ENCODE measurements at regions not wholly inside any gene's neighbourhood (a gene's known extent, or its start where the extent isn't known, plus 50 kb on each side); places are given as distances from the start of the nearest gene placed in this dataset.

DNA sequence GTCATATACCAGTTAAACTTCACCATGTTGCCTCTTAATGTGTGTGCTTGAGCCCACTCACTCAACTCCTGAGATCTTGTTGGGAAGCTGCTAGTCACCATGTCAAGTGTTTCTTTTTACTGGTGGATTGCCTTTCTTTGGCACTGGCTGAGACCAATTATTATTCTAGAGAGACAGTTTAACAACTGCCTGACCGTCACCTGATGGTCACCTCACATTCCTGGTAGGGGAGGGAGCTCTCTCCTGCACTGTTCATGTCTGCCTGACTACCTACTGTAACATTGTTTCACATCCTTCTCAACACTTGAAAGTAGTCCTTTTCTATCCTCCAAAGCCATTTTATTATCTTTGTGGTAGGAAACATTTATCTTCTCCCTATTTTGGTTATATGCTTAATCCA lies 172.3 kb downstream of the RWDD3 start:
- Histone ChIP-seq H3K27ac (no peak overlapping the region), H3K4me1 (no peaks in the 10 kb centered on the region), H3K36me3 (no peaks in the 10 kb centered on the region), H3K27me3 (peaks cover 0 to 8% (median 0%) of the 10 kb centered on the region in 4 donors), H3K9me3 (peaks cover 0 to 8% (median 0%) of the 10 kb centered on the region in 3 donors), H3K4me3 (no peak overlapping the region)
- no peak for DNase-seq
- intact Hi-C loops (cut with DNase I) = no loop called here
- whole genome bisulfite sequencing, 2 donors = 43 to 82% methylated on average over 1 of the region's 1 CpG
- TF ChIP-seq POLR2A (IDR thresholded peaks at IDR 0.05) = no peak
- TF ChIP-seq CTCF (IDR thresholded peaks at IDR 0.05) = no peak

DNA sequence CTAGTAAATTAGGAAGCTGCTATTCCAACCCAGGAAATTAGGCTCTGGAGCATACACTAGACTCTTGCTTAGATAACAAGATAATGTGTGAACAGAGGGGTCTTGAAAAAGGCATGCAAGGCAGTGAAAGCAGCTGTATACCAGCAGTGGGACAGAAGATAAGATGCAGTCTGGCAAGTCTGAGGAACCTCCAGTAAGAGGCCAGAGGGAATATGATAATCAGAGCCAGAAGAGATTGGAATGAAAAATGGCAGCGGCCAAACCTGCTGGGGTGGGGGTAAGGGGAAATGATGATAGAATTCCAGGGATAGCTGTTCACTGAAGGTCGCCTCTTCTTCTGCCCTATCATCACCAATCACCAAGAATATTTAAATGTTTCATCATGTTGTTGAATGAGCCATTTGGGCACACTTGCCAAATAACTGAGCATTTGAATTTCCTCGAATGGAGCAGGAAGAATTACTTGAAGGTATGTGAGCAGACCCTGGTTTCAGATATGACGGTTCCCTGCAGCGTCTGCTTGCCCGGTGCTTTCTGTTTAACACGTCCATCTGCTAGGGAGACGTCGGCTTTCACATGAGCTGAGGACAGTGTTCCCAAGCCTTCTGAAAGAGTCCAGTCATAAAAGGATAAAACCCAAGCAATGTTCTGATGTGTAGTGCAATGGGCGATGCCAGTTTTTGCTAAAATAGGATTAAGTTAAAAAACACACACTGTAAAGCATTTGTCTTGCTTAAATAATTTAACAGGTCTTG lies 173.3 kb downstream of the RWDD3 start:
- Histone ChIP-seq H3K27me3 (peaks cover 0 to 8% (median 0%) of the 10 kb centered on the region in 4 donors), H3K36me3 (no peaks in the 10 kb centered on the region), H3K27ac (no peak overlapping the region), H3K4me3 (no peak overlapping the region), H3K4me1 (no peaks in the 10 kb centered on the region), H3K9me3 (peaks cover 0 to 8% (median 0%) of the 10 kb centered on the region in 3 donors)
- 45 to 60% methylated on average over 9 to 10 of the region's 10 CpGs for WGBS, 2 donors
- intact Hi-C loops (cut with DNase I) = no loop called here
- TF ChIP-seq POLR2A (IDR thresholded peaks at IDR 0.05) (no peak), CTCF (IDR thresholded peaks at IDR 0.05) (no peak)
- DNase-seq = no peak

GRCh38 chr1:95407886-95408291 lies 173.9 kb downstream of the RWDD3 start:
- peaks cover 0 to 8% (median 0%) of the 10 kb centered on the region in 4 donors for H3K27me3 ChIP-seq
- H3K36me3 ChIP-seq = no peaks in the 10 kb centered on the region
- no peak overlapping the region for H3K27ac ChIP-seq
- H3K9me3 ChIP-seq = peaks cover 0 to 8% (median 0%) of the 10 kb centered on the region in 3 donors
- no peak overlapping the region for H3K4me3 ChIP-seq
- H3K4me1 ChIP-seq = no peaks in the 10 kb centered on the region
- 47% methylated on average over 8 of the region's 8 CpGs for WGBS, 2 donors
- DNase-seq = no peak
- intact Hi-C loops (cut with DNase I) = no loop called here
- no peak for TF ChIP-seq POLR2A (IDR thresholded peaks at IDR 0.05)
- no peak for TF ChIP-seq CTCF (IDR thresholded peaks at IDR 0.05)

- WGBS, 2 donors = 29 to 39% methylated on average over 4 of the region's 4 CpGs
- TF ChIP-seq CTCF (IDR thresholded peaks at IDR 0.05) (no peak), POLR2A (IDR thresholded peaks at IDR 0.05) (no peak)
- H3K27ac ChIP-seq = no peak overlapping the region
- intact Hi-C loops (cut with DNase I) = no loop called here
- H3K27me3 ChIP-seq = peaks cover 0 to 8% (median 0%) of the 10 kb centered on the region in 4 donors
- H3K4me3 ChIP-seq = no peak overlapping the region
- H3K4me1 ChIP-seq = no peaks in the 10 kb centered on the region
- peaks cover 0 to 8% (median 0%) of the 10 kb centered on the region in 3 donors for H3K9me3 ChIP-seq
- H3K36me3 ChIP-seq = no peaks in the 10 kb centered on the region
- no peak for DNase-seq
These were observed 174.6 kb downstream of the RWDD3 start for GRCh38 chr1:95408507-95409136.

DNA sequence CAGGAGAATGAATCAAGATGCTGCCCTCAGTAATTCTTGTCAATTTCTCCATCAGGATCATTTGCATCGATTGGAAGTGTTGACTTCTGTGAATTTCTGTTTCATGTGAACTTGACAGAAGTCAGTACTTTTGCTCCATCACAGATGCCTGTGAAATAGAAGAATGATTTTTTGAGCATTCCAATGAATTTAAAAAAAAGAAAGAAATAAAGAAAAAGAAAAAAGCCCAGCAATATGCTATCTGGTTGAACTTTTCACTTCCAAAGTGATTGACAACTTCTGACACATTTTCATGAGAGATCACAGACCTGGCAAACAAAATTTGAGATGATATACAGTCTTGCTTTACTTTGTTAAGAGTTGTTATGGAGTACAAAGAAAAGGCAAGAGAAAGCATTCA lies 175.3 kb downstream of the RWDD3 start:
- Histone ChIP-seq H3K4me1 (no peaks in the 10 kb centered on the region), H3K27me3 (peaks cover 0 to 8% (median 0%) of the 10 kb centered on the region in 4 donors), H3K4me3 (no peak overlapping the region), H3K27ac (no peak overlapping the region), H3K36me3 (no peaks in the 10 kb centered on the region), H3K9me3 (peaks cover 0 to 2% (median 0%) of the 10 kb centered on the region in 3 donors)
- 53 to 71% methylated on average over 1 of the region's 1 CpG for WGBS, 2 donors
- TF ChIP-seq CTCF (IDR thresholded peaks at IDR 0.05) = no peak
- TF ChIP-seq POLR2A (IDR thresholded peaks at IDR 0.05) = no peak
- intact Hi-C loops (cut with DNase I) = no loop called here
- DNase-seq = no peak
